OCI-LY3 (cell line): ENCODE measurements at regions not wholly inside any gene's neighbourhood (a gene's known extent, or its start where the extent isn't known, plus 50 kb on each side); places are given as distances from the start of the nearest gene placed in this dataset.

Experiments
- EZH2phosphoT487 ChIP-seq: fragments of 200-600 bp; shearing (Covaris generic); IDR thresholded peaks from 2 replicates; pipeline ENCODE4 v1.6.1; 2018; ENCODE audit warnings: antibody characterized with exemption, mixed run types, low read depth
- TF ChIP-seq, protein P1 (sequence below): fragments of 200-600, 300-600 bp; sonication (generic); IDR thresholded peaks from 2 replicates; pipeline ENCODE4 v1.5.1; 2014; ENCODE audit warnings: antibody characterized with exemption, low read length, low read depth

DNA sequence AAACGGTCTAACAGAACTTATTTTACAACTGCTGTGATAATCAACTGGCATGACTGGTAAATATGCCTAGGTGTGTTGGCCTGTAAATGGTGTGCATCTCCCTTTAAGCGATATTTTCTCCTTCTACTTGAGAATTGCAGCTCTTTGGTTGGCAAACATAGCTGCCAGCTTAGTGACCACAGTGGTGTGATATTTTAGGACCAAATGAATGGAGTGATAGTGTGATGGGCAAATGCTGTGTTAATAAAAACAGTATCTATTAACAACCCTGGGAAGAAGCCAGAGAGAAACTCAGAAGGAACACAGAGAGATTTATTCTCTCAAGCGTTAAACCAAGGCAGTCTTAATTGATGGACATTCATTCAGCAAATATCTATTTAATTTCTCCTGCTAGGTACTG is 278.4 kb downstream of the AACS start:
- TF ChIP-seq, protein P1, sequence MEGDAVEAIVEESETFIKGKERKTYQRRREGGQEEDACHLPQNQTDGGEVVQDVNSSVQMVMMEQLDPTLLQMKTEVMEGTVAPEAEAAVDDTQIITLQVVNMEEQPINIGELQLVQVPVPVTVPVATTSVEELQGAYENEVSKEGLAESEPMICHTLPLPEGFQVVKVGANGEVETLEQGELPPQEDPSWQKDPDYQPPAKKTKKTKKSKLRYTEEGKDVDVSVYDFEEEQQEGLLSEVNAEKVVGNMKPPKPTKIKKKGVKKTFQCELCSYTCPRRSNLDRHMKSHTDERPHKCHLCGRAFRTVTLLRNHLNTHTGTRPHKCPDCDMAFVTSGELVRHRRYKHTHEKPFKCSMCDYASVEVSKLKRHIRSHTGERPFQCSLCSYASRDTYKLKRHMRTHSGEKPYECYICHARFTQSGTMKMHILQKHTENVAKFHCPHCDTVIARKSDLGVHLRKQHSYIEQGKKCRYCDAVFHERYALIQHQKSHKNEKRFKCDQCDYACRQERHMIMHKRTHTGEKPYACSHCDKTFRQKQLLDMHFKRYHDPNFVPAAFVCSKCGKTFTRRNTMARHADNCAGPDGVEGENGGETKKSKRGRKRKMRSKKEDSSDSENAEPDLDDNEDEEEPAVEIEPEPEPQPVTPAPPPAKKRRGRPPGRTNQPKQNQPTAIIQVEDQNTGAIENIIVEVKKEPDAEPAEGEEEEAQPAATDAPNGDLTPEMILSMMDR = no peak
- TF ChIP-seq EZH2phosphoT487 = no peak
